ENCODE measurements at regions not wholly inside any gene's neighbourhood (a gene's known extent, or its start where the extent isn't known, plus 50 kb on each side); places are given as distances from the start of the nearest gene placed in this dataset.

DNA sequence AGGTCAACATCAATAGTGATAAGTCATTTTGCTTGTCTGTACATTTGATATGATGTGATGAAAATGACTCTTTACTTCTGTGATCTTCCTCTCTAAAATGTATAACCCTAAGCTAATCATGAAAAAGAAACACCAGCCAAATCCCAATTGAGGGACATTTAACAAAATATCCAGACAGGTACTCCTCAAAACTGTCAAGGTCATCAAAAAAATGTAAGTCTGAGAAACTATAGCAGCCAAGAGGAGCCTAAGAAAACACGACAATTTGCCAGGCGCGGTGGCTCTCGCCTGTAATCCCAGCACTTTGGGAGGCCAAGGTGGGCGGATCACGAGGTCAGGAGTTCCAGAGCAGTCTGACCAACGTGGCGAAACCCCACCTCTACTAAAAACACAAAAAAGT is 708.5 kb upstream of the ID4 start:
- no peak for TF ChIP-seq POLR2AphosphoS5 (IDR thresholded peaks at IDR 0.05; ENCODE audit: control insufficient read depth, insufficient read depth, low read depth, low read length)
- no peak for TF ChIP-seq FUS (optimal IDR thresholded peaks at IDR 0.05; ENCODE audit: low read depth, low read length)
- no peak for TF ChIP-seq C11orf30 (IDR thresholded peaks at IDR 0.05; ENCODE audit: low read depth)
- TF ChIP-seq EP400 (IDR thresholded peaks at IDR 0.05): no peak
- TF ChIP-seq, protein P1, sequence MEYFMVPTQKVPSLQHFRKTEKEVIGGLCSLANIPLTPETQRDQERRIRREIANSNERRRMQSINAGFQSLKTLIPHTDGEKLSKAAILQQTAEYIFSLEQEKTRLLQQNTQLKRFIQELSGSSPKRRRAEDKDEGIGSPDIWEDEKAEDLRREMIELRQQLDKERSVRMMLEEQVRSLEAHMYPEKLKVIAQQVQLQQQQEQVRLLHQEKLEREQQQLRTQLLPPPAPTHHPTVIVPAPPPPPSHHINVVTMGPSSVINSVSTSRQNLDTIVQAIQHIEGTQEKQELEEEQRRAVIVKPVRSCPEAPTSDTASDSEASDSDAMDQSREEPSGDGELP (CRISPR knock-in tag; IDR thresholded peaks at IDR 0.05; ENCODE audit: borderline replicate concordance): no peak
- no peak for TF ChIP-seq BDP1 (IDR thresholded peaks at IDR 0.05; ENCODE audit: insufficient read depth, insufficient read length)
- peak; percentile 43 for TF ChIP-seq MAFF (IDR thresholded peaks at IDR 0.05; ENCODE audit: low read length)
- no peak for TF ChIP-seq SIN3A (IDR thresholded peaks at IDR 0.05; ENCODE audit: borderline replicate concordance in 2 of 2, control insufficient read depth in 1 of 2, low read depth in 2 of 2, low read length in 2 of 2)
- TF ChIP-seq ELF4 (CRISPR knock-in tag; IDR thresholded peaks at IDR 0.05): no peak
- TF ChIP-seq ZSCAN29 (IDR thresholded peaks at IDR 0.05): no peak
- TF ChIP-seq TRIM28 (IDR thresholded peaks at IDR 0.05): no peak
- no peak for TF ChIP-seq EZH2 (IDR thresholded peaks at IDR 0.05; ENCODE audit: borderline replicate concordance, low read depth, low read length)
- TF ChIP-seq CCAR2 (IDR thresholded peaks at IDR 0.05; ENCODE audit: low read depth, low read length): no peak
- TF ChIP-seq TCF7 (IDR thresholded peaks at IDR 0.05; ENCODE audit: borderline replicate concordance): no peak
